Panc1 (cell line): ENCODE measurements at regions not wholly inside any gene's neighbourhood (a gene's known extent, or its start where the extent isn't known, plus 50 kb on each side); places are given as distances from the start of the nearest gene placed in this dataset.

Experiments used
- CTCF ChIP-seq: fragments of 450-650 bp; IDR thresholded peaks from 2 replicates; pipeline ENCODE4 v1.5.1; 2017; ENCODE audit warnings: mild to moderate bottlenecking
- REST ChIP-seq, 2 experiments: IDR thresholded peaks; 2 replicates each; pipeline ENCODE4 v1.6.1; 2011 to 2012; ENCODE audit warnings: low read depth in 2 of 2, control low read depth in 1 of 2, low read length in 1 of 2, mild to moderate bottlenecking in 1 of 2, moderate library complexity in 1 of 2; ENCODE audit not compliant: insufficient read depth in 1 of 2

DNA sequence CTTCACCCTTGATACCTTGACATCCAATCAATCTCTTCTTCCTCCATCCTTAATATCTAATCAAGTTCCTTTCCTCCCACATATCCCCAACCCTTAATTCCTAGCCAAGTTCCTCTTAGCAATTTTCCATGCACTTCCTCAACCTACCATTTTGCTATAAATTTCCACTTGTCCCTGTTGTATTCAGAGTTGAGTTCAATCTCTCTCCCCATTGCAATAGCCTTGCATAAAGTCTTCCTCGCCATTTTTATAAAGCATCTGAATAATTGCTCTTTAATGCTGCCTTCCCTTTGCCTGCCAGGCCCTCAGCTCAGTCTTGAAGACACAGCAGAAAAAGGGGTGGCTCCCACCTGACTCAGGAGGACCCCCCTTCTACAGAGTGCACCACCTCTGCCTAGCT is 390.3 kb downstream of the HHIPL2 start:
- TF ChIP-seq CTCF (no peak), REST (IDR thresholded peaks at IDR 0.05; ENCODE audit: insufficient read depth in 1 of 2, low read depth in 2 of 2, low read length in 1 of 2) (no peak)
